Motor neuron (in vitro differentiated cells): ENCODE measurements at regions not wholly inside any gene's neighbourhood (a gene's known extent, or its start where the extent isn't known, plus 50 kb on each side); places are given as distances from the start of the nearest gene placed in this dataset.
"Not testable (repeated sequence)": the region's sequence is repeated elsewhere in the genome, so short reads cannot be mapped to it uniquely, and the experiment has no call there.

Source experiments
- ATAC-seq, 8 experiments: fragments of 200-7000 bp; cut with Tn5 transposase; replicated peaks in 6 of 8; 2 replicates each; pipeline ENCODE4 v1.8.0; 2021; ENCODE audit warnings: mild to moderate bottlenecking in 8 of 8, moderate library complexity in 8 of 8
- H3K27ac ChIP-seq, 2 donors: fragments of 250-450 bp; sonication (Bioruptor Pico); 2 replicates each; pipeline ENCODE4 v1.9.0; 2021; ENCODE audit warnings: antibody characterized with exemption in 2 of 2, mild to moderate bottlenecking in 2 of 2, moderate library complexity in 1 of 2
- H3K4me1 ChIP-seq, 2 donors: fragments of 250-450 bp; sonication (Bioruptor Pico); replicated peaks in 1 of 2; 2 replicates each; pipeline ENCODE4 v1.6.1; 2021; ENCODE audit warnings: antibody characterized with exemption in 2 of 2, mild to moderate bottlenecking in 2 of 2, moderate library complexity in 1 of 2
- H3K4me3 ChIP-seq, 5 donors: fragments of 250-450 bp; sonication (Bioruptor Pico); 2 replicates each; pipeline ENCODE4 v1.9.0; 2021; ENCODE audit warnings: antibody characterized with exemption in 5 of 5, mild to moderate bottlenecking in 5 of 5, moderate library complexity in 4 of 5
- WGBS, 10 experiments: fragments of 450-650 bp; shearing (Covaris generic); methylation state at CpG; one replicate each; pipeline ENCODE4 v1.0.0; 2022; 5-methylcytosine and 5-hydroxymethylcytosine counted together
- in situ Hi-C, 9 experiments: fragments of 400-800 bp; cut with MboI; loops; one replicate each; pipeline ENCODE4 v1.15.0; 2021; ENCODE audit warnings: low sequenced_read_pairs in 9 of 9, low pct_unique_long_range_greater_than_20kb in 2 of 9; ENCODE audit not compliant: unreplicated experiment in 9 of 9

- Histone ChIP-seq H3K4me1 (no peaks in the 10 kb centered on the region), H3K4me3 (no peak overlapping the region), H3K27ac (no peak overlapping the region)
- ATAC-seq = peak in 1 of 8 experiments; percentile 52
- in situ Hi-C loops = no loop called here
- WGBS, 10 experiments = 0 to 100% (median 53%) methylated on average over 1 to 2 of the region's 2 CpGs; no CpG with 5 or more reads in 5 of the 10 experiments
Measured at GRCh38 chrX:78603908-78604307, 55.2 kb downstream of the RTL3 start.

- WGBS, 10 experiments = 29 to 100% (median 80%) methylated on average over 1 to 2 of the region's 3 CpGs; no CpG with 5 or more reads in 7 of the 10 experiments
Measured at GRCh38 chrX:78595901-78596502, 63.1 kb downstream of the RTL3 start.

GRCh38 chrX:78593701-78594100, 65.4 kb downstream of the RTL3 start:
- H3K27ac ChIP-seq = no peak overlapping the region
- ATAC-seq = no peak
- WGBS, 10 experiments = 0 to 80% (median 44%) methylated on average over 1 of the region's 1 CpG; no CpG with 5 or more reads in 5 of the 10 experiments
- in situ Hi-C loops = no loop called here
- no peak overlapping the region for H3K4me3 ChIP-seq
- H3K4me1 ChIP-seq = no peaks in the 10 kb centered on the region

More at GRCh38 chrX:78595901-78596502, 63.1 kb downstream of the RTL3 start:
- no peaks in the 10 kb centered on the region for H3K4me1 ChIP-seq
- peak in 1 of 8 experiments; percentile 27 for ATAC-seq
- no peak overlapping the region for H3K4me3 ChIP-seq
- in situ Hi-C loops = no loop called here
- H3K27ac ChIP-seq = no peak overlapping the region

- Histone ChIP-seq H3K4me1 (no peaks in the 10 kb centered on the region), H3K27ac (no peak overlapping the region), H3K4me3 (no peak overlapping the region)
- 28 to 83% (median 55%) methylated on average over 1 to 2 of the region's 2 CpGs; no CpG with 5 or more reads in 6 of the 10 experiments for WGBS, 10 experiments
- in situ Hi-C loops = no loop called here
- ATAC-seq = no peak
Measured at GRCh38 chrX:78592030-78592429, 67.1 kb downstream of the RTL3 start.

- no peaks in the 10 kb centered on the region for H3K4me1 ChIP-seq
- in situ Hi-C loops = loop anchor here in 1 of 9 experiments (25.0 kb wide), 1 partner anchor 513 kb away; no protein-coding TSS in a partner anchor
- 26 to 100% (median 40%) methylated on average over 1 to 3 of the region's 3 CpGs; no CpG with 5 or more reads in 5 of the 10 experiments for WGBS, 10 experiments
- no peak overlapping the region for H3K27ac ChIP-seq
- no peak overlapping the region for H3K4me3 ChIP-seq
- ATAC-seq = no peak
Measured at GRCh38 chrX:78574306-78574705, 84.8 kb downstream of the RTL3 start.

GRCh38 chrX:78573630-78574029, 85.5 kb downstream of the RTL3 start:
- in situ Hi-C loops = loop anchor here in 1 of 9 experiments (25.0 kb wide), 1 partner anchor 514 kb away; no protein-coding TSS in a partner anchor
- peak in 1 of 8 experiments; percentile 30 for ATAC-seq

GRCh38 chrX:78571849-78572248, 87.3 kb downstream of the RTL3 start:
- Histone ChIP-seq H3K4me1 (no peaks in the 10 kb centered on the region), H3K4me3 (no peak overlapping the region), H3K27ac (no peak overlapping the region)
- 0% methylated on average over 1 of the region's 2 CpGs; no CpG with 5 or more reads in 9 of the 10 experiments for WGBS, 10 experiments
- in situ Hi-C loops = loop anchor here in 1 of 9 experiments (25.0 kb wide), 1 partner anchor 515 kb away; no protein-coding TSS in a partner anchor
- ATAC-seq = no peak

More at GRCh38 chrX:78573630-78574029, 85.5 kb downstream of the RTL3 start:
- Histone ChIP-seq H3K4me1 (no peaks in the 10 kb centered on the region), H3K4me3 (no peak overlapping the region), H3K27ac (no peak overlapping the region)
- 33 to 100% (median 62%) methylated on average over 1 to 2 of the region's 2 CpGs; no CpG with 5 or more reads in 7 of the 10 experiments for WGBS, 10 experiments

GRCh38 chrX:78555401-78555980, 103.6 kb downstream of the RTL3 start:
- in situ Hi-C loops = loop anchor here in 1 of 9 experiments (25.0 kb wide), 1 partner anchor 532 kb away; no protein-coding TSS in a partner anchor
- no peak for ATAC-seq

GRCh38 chrX:78552628-78553027, 106.5 kb downstream of the RTL3 start:
- in situ Hi-C loops = loop anchor here in 1 of 9 experiments (25.0 kb wide), 1 partner anchor 535 kb away; no protein-coding TSS in a partner anchor
- H3K4me1 ChIP-seq, H3K27ac ChIP-seq, H3K4me3 ChIP-seq, ATAC-seq: not testable (repeated sequence)
- WGBS, 10 experiments = no CpG with 5 or more reads among the region's 1 CpG

More at GRCh38 chrX:78555401-78555980, 103.6 kb downstream of the RTL3 start:
- no peaks in the 10 kb centered on the region for H3K4me1 ChIP-seq
- H3K27ac ChIP-seq = no peak overlapping the region
- no peak overlapping the region for H3K4me3 ChIP-seq
- WGBS, 10 experiments = 0 to 100% (median 10%) methylated on average over 1 to 3 of the region's 3 CpGs; no CpG with 5 or more reads in 3 of the 10 experiments

GRCh38 chrX:78548012-78548411, 111.1 kb downstream of the RTL3 start:
- Histone ChIP-seq H3K27ac (no peak overlapping the region), H3K4me3 (no peak overlapping the region), H3K4me1 (no peaks in the 10 kb centered on the region)
- ATAC-seq = no peak
- WGBS, 10 experiments = 0 to 100% (median 51%) methylated on average over 1 to 2 of the region's 2 CpGs; no CpG with 5 or more reads in 3 of the 10 experiments
- in situ Hi-C loops = no loop called here

GRCh38 chrX:78545233-78545632, 113.9 kb downstream of the RTL3 start:
- ATAC-seq = no peak
- in situ Hi-C loops = no loop called here
- Histone ChIP-seq H3K4me3 (no peak overlapping the region), H3K27ac (no peak overlapping the region), H3K4me1 (no peaks in the 10 kb centered on the region)

GRCh38 chrX:78543281-78543680, 115.8 kb downstream of the RTL3 start:
- Histone ChIP-seq H3K27ac (no peak overlapping the region), H3K4me1 (no peaks in the 10 kb centered on the region), H3K4me3 (no peak overlapping the region)
- ATAC-seq = no peak
- in situ Hi-C loops = no loop called here
- 47 to 100% (median 75%) methylated on average over 1 of the region's 1 CpG; no CpG with 5 or more reads in 6 of the 10 experiments for WGBS, 10 experiments

- in situ Hi-C loops = no loop called here
Measured at GRCh38 chrX:78540171-78540570, 119.0 kb downstream of the RTL3 start.

More at GRCh38 chrX:78540171-78540570, 119.0 kb downstream of the RTL3 start:
- ATAC-seq = no peak
- Histone ChIP-seq H3K27ac (no peak overlapping the region), H3K4me3 (no peak overlapping the region), H3K4me1 (no peaks in the 10 kb centered on the region)
- WGBS, 10 experiments = 48 to 100% (median 72%) methylated on average over 1 to 2 of the region's 2 CpGs; no CpG with 5 or more reads in 5 of the 10 experiments
